ENCODE measurements at regions not wholly inside any gene's neighbourhood (a gene's known extent, or its start where the extent isn't known, plus 50 kb on each side); places are given as distances from the start of the nearest gene placed in this dataset.

- no peak for DNase-seq (ENCODE audit: low spot score)
Measured at GRCh38 chrY:15510288-15510687, 986.0 kb downstream of the NLGN4Y start.

GRCh38 chrY:15510984-15511650 lies 986.8 kb downstream of the NLGN4Y start:
- no peak for DNase-seq (ENCODE audit: low spot score)

DNA sequence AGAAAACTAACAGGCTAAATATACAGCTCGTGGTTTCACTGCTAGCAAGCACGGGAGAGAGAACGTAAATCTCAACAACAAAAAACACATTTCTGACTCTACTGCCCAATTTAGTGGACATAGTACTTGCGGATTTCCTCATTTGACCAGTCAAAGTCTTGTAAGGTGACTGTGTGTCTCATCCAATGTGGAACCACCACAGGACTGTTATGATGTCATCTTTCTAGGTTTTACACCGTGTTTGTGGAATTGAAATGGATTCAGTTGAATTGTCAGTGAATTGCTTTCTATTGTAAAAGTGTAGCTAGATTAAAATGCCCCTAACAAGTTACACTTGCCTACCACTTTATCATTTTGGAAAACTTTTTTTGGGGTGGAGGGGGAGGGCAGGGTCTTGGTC lies 1010.8 kb downstream of the NLGN4Y start:
- DNase-seq (ENCODE audit: low spot score): no peak

GRCh38 chrY:15535784-15536511 lies 1011.6 kb downstream of the NLGN4Y start:
- DNase-seq (ENCODE audit: low spot score): peak; percentile 75

DNA sequence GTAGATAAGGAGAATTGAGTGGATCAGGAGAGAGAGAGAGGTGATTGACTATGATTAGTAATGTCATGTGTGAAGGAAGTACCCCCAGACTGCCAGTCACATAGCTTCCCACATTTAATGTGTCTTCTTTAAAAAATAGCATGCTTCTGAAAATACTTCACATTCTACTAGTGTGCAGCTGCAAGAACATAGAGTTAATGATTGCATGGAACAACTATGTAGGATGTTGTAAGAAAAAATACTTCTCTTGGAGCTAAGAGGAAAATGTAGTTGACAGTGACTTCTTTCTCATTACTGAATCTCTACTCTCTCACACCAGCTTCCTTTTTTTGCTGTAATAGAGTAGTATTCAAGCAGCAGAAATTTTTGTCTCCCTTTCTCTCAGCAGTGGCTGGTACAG lies 1016.2 kb downstream of the NLGN4Y start:
- peak; percentile 21 for DNase-seq (ENCODE audit: low spot score)

- no peak for DNase-seq (ENCODE audit: low spot score)
Measured at GRCh38 chrY:15546177-15546754, 1021.9 kb downstream of the NLGN4Y start.

- DNase-seq (ENCODE audit: low spot score): no peak
Measured at GRCh38 chrY:15552074-15552473, 1027.7 kb downstream of the NLGN4Y start.

- no peak for DNase-seq (ENCODE audit: low spot score)
Measured at GRCh38 chrY:15554991-15555390, 1030.7 kb downstream of the NLGN4Y start.

GRCh38 chrY:15559169-15559568 lies 1034.8 kb downstream of the NLGN4Y start:
- no peak for DNase-seq (ENCODE audit: low spot score)

DNA sequence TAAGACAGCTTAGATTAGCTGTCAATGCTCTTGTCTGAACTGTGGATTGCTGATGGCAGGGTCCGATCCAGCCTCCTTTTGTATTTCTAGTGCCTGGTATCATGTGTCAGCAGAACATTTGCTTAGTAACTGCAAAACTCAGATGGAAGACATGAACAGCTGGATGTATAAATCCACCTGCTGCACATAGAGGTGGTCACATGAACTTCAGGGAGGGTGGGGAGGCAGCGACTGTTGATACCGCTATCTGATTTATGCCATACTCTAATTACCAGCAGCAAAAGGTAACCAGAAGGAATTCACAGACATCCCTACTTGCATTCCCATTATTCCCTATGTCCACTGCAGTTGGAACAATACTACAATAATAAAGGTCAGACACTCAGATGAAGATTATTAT lies 1036.5 kb downstream of the NLGN4Y start:
- DNase-seq (ENCODE audit: low spot score): no peak

DNA sequence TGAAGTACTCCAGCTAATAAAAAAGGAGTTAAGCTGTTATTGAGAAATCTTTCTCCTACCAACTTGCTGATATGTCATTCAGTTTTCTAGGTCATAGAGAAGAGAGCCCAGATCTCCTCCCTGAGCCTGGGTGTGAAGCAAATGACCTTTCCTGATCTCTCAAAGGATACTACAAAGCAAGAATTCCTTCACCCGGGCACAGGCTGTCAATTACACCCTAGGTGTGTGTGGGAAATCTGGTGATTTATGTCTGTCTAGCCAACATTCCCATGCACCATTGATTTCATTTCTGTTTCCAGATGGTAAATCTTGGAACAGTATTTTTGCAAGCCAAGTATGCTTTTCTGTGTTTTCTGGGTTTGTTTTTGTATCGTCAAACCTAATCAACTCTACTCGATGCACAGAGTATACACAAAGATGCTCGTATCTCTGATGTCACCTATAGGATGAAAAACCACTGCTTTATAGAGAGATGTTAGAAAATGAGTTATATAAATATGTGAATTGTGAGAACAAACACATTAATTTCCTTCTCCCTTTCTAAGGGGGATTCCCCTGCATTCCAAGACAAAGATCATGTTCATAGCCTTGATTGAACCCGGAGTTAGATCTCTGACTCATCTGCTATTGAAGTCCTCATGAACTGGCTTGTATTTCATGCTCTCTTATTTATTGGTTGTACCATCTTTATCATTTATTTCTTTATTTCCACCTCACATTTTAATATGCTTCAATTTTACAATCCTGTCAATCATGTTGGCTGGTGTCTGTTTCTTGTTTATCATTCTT lies 1037.4 kb downstream of the NLGN4Y start:
- no peak for DNase-seq (ENCODE audit: low spot score)

DNA sequence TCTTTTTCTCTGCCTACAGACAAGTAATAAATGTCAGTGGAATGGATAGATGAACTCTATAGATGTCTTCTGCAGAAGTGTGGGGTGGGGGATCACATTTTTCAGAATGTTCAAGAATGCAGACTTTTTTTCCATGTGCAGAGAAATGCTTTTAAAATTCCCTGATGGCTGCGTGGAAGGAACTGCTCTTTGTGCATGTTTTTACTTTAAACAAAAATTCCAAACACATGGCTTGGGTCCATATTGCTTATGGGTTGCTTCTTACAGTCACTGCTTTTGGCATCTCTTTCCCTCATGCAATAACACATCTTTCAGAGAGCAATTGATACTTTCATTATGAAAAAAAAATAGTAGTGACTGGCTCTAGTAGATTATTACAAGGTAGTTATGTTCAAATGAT lies 1053.6 kb downstream of the NLGN4Y start:
- DNase-seq (ENCODE audit: low spot score): no peak

- DNase-seq (ENCODE audit: low spot score): peak; percentile 18
Measured at GRCh38 chrY:15578761-15579160, 1054.4 kb downstream of the NLGN4Y start.

GRCh38 chrY:15579245-15579644 lies 1054.9 kb downstream of the NLGN4Y start:
- DNase-seq (ENCODE audit: low spot score): no peak

DNA sequence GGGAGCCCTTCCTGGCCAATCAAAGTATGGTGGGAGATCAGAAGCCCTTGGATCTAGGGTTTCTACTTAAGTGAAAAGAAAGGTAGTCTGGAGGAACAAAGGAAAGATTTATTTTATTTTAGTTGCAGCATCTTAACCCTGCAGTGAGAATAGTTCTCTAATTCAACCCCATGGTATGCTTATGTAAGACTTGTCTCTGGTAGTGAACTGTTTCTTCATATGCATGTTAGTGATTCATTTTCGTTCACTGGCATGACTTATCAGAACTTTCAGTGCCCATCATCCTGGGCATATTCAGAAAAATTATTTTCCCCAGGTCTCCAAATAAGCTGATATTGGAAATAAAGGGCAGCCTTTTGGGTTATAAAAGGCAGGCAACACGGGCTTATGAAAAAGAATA lies 1058.8 kb downstream of the NLGN4Y start:
- DNase-seq (ENCODE audit: low spot score): no peak

GRCh38 chrY:15592957-15593356 lies 1068.6 kb downstream of the NLGN4Y start:
- no peak for DNase-seq (ENCODE audit: low spot score)

GRCh38 chrY:15593476-15594160 lies 1069.3 kb downstream of the NLGN4Y start:
- peak; percentile 11 for DNase-seq (ENCODE audit: low spot score)

GRCh38 chrY:15594179-15594578 lies 1069.8 kb downstream of the NLGN4Y start:
- DNase-seq (ENCODE audit: low spot score): no peak

- DNase-seq (ENCODE audit: low spot score): no peak
Measured at GRCh38 chrY:15600565-15600964, 1076.2 kb downstream of the NLGN4Y start.

DNA sequence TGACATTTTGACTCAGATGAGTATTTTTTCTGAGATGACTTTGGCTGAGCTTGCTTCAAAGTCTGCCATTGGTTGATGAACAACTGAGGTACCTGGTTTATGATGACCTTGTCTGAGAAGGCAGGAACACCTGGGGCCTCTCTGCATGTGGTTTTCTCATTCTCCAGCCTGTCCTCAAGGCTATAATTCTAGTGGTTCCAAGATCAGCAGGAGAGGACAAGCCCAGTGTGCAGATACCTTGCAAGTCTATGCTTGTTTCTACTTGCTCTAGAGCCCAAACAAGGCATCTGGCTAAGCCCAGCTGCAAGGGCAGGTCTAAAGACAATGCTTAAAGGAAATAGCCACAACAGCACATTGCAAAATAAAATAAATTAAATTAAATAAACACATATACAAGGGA lies 1100.0 kb downstream of the NLGN4Y start:
- no peak for DNase-seq (ENCODE audit: low spot score)

DNA sequence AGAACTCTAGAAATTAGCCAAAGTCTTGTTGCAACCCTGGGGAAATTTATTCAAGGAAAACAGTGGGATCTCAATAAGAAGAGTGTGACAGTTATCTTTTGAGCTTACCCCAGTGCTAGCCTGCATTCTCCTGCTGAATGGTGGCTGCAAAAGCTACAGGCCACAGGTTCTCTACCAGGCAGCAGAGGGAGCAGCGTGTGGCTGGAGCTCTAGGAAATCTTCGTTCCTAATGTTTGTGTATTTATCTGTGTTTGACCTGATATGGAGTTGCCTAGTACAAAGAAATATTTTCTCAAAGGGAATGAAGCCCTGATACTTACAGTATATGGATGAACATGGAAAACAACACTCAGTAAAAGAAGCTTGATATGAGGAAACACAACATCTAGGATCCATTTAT lies 1100.6 kb downstream of the NLGN4Y start:
- peak; percentile 9 for DNase-seq (ENCODE audit: low spot score)

DNA sequence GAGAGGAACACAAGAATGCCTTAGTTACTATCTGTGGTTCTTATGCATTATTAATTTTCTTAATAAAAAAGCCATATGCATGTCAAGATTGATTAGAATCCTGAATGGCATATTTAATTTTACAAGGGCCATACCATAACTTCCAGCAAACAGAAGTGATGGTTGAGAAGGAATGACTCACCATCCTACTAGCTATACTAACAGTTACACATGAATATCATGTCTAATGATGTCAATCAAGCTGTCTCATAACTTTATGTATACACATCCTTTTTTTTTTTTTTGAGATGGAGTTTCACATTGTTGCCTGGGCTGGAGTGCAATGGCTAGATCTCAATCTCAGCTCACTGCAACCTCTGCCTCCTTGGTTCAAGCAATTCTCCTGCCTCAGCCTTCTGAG lies 1123.9 kb downstream of the NLGN4Y start:
- no peak for DNase-seq (ENCODE audit: low spot score)

Data from AG20443 (cell line).